Aorta (tissue), 5 donors: ENCODE measurements at regions not wholly inside any gene's neighbourhood (a gene's known extent, or its start where the extent isn't known, plus 50 kb on each side); places are given as distances from the start of the nearest gene placed in this dataset.

ENCODE experiments used
- ATAC-seq: fragments of 200-7000 bp; cut with Tn5 transposase; one replicate; pipeline ENCODE4 v1.9.1; 2022; ENCODE audit warnings: moderate library complexity; ENCODE audit not compliant: low FRiP score
- DNase-seq, 2 donors: peaks; one replicate each; pipeline ENCODE4 v3.0.0-alpha.2; 2020
- H3K27ac ChIP-seq, 2 donors: one replicate each; pipeline ENCODE4 v1.5.1; 2013; ENCODE audit warnings: low read length in 2 of 2, mild to moderate bottlenecking in 2 of 2, moderate library complexity in 2 of 2, control low read depth in 1 of 2, inconsistent platforms in 1 of 2, low read depth in 1 of 2
- H3K27me3 ChIP-seq, 2 donors: one replicate each; pipeline ENCODE4 v1.6.1; 2013; ENCODE audit warnings: control low read depth in 1 of 2, low read length in 1 of 2, mild to moderate bottlenecking in 1 of 2, moderate library complexity in 1 of 2; ENCODE audit not compliant: insufficient read depth in 2 of 2, control insufficient read depth in 1 of 2
- H3K36me3 ChIP-seq, 2 donors: one replicate each; pipeline ENCODE4 v1.6.1; 2013; ENCODE audit warnings: control low read depth in 1 of 2, low read length in 1 of 2, mild to moderate bottlenecking in 1 of 2; ENCODE audit not compliant: insufficient read depth in 2 of 2, control insufficient read depth in 1 of 2
- H3K4me1 ChIP-seq, 2 donors: one replicate each; pipeline ENCODE4 v1.6.1; 2013; ENCODE audit warnings: low read length in 2 of 2, control low read depth in 1 of 2, mild to moderate bottlenecking in 1 of 2, moderate library complexity in 1 of 2; ENCODE audit not compliant: insufficient read depth in 2 of 2, control insufficient read depth in 1 of 2
- H3K4me3 ChIP-seq, 2 donors: one replicate each; pipeline ENCODE4 v1.5.1; 2013; ENCODE audit warnings: low read length in 2 of 2, control low read depth in 1 of 2, mild to moderate bottlenecking in 1 of 2
- H3K9me3 ChIP-seq: one replicate; pipeline ENCODE4 v1.6.1; 2013; ENCODE audit warnings: mild to moderate bottlenecking, low read length; ENCODE audit not compliant: control insufficient read depth
- WGBS, 2 donors: extraction: QIAGEN DNeasy Blood & Tissue Kit; methylation state at CpG; one replicate each; pipeline ENCODE4 v1.1.7; 2013; 5-methylcytosine and 5-hydroxymethylcytosine counted together
- intact Hi-C, 2 donors: fragments of 100-400 bp; cut with DNase I; formaldehyde crosslinking; loops; one replicate each; pipeline versions ENCODE4 v1.14.2 to v1.15.0; 2022
- donor health status: healthy with polysubstance abuse.
- donor health status: Bipolar disorder and iron deficiency.
- donor health status: DM: no; HTN: no; CAD: no.
- donor health status: DM: no; HTN: no; CAD: no.
- donor health status: DM: yes; HTN: yes; CAD: no.

DNA sequence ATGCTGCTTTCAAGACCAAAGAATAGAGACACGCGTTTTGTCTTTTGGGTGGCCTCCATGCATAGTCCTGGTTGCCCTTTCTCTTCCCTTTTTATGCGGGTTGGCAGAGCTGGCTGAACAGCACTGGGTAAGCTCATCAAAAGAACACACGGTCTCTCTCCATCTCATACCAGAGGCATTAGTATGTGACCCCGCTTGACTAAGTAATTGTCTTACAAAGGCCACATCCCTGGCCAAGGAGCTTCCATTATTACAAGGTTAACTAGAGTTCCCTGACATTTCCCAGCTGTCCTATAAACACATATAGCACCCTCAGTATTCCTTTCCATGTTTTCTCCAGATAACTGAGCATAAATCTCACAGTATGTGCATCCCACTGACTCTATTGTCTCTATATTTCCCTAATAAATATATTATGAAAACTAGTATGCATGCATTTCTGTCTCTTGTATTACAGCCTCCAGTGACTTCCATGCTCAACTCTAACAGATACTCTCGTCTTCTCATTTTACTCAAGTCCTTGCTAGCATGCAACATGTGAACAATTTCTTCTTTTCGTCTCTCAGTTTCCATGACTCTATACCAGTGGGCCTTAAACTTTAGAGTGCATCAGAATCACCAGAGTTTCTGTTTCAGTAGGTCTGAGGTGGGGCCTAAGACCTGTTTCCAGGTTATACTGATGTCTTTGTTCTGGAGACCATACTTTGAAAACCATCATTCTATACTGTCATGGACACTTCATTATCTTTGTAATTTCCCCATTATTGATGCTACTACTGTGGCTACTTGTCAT lies 247.7 kb upstream of the ARSJ start:
- no peaks in the 10 kb centered on the region for H3K27me3 ChIP-seq
- no peaks in the 10 kb centered on the region for H3K9me3 ChIP-seq
- no peaks in the 10 kb centered on the region for H3K36me3 ChIP-seq
- DNase-seq (no peak), ATAC-seq (no peak)
- intact Hi-C loops, result no loop called here
- 93 to 97% methylated on average over 7 of the region's 7 CpGs for WGBS, 2 donors
- H3K4me3 ChIP-seq, result no peak overlapping the region
- H3K27ac ChIP-seq, result no peak overlapping the region
- no peaks in the 10 kb centered on the region for H3K4me1 ChIP-seq

DNA sequence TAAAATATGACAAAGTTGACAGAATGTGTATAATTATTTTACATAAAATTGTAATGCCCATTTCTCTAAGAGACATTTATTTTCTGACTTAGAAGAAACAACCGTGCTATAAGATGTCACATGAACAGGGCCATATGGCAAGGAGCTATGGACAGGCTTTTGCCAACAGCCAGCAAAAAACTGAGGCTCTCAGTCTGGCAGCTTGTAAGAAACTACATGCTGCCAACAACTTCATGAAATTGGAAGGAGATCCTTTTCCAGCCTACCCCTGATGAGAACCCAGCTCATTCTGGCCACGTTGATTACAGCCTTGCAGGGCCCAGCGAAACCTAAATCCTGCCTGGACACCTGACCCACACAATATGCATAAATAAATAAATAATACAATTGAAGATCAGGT lies 250.3 kb upstream of the ARSJ start:
- Histone ChIP-seq H3K9me3 (no peaks in the 10 kb centered on the region), H3K27ac (no peak overlapping the region), H3K4me3 (no peak overlapping the region), H3K4me1 (no peaks in the 10 kb centered on the region), H3K36me3 (no peaks in the 10 kb centered on the region), H3K27me3 (no peaks in the 10 kb centered on the region)
- 28 to 32% methylated on average over 3 of the region's 3 CpGs for WGBS, 2 donors
- no peak for DNase-seq
- ATAC-seq, result no peak
- intact Hi-C loops, result no loop called here

DNA sequence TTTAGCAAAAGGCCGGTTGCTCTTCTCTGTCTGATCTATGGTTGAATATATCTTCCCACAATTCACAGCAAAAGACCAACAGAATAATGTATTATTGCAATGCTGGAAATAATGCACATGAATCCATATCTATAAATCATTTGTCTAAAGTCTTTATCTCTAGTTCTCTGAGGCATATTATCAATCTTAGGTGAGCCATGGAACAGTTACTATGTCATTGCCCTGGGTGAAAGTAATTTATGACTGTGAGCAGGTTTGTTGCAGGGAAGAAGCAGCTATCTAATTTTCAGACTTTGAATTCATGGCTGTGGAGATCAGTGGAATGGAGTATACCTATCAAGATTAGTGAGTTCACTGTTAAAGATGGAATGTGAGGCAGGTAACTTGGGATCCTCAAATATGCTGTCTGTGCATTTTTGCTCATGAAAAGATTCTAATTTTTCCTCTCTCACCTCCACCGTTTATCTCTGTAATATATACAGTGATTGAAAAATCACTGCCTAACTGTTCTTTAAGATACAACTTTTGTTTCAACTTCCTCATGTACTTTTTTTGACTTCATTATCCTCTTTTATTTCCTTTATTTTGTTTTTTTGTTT lies 256.8 kb upstream of the ARSJ start:
- ATAC-seq, result no peak

DNA sequence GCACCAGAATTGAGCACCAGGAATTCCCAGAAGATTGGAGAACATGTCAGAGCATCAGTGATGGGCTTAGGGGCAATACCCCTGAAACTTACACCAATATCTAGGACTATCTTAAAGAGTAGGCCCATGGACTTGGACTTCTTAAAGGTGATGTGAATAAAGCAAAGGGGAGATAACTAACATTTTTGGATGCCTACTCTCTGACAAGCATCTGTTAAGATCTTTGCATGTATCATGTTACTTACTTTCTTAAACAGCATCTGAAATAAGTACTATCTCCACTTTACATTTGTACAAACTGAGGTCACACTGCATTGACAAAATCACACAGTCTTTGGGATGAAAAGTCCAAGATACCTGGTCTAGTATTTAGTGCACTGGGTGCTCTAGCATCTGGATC lies 258.6 kb upstream of the ARSJ start:
- intact Hi-C loops, result no loop called here
- no peak for ATAC-seq
- Histone ChIP-seq H3K36me3 (no peaks in the 10 kb centered on the region), H3K4me1 (no peaks in the 10 kb centered on the region), H3K27me3 (no peaks in the 10 kb centered on the region), H3K27ac (no peak overlapping the region), H3K4me3 (no peak overlapping the region), H3K9me3 (no peaks in the 10 kb centered on the region)
- DNase-seq, result no peak

More for the DNA sequence above, 256.8 kb upstream of the ARSJ start:
- H3K4me1 ChIP-seq, result no peaks in the 10 kb centered on the region
- no peak overlapping the region for H3K4me3 ChIP-seq
- H3K9me3 ChIP-seq, result no peaks in the 10 kb centered on the region
- intact Hi-C loops, result no loop called here
- no peak overlapping the region for H3K27ac ChIP-seq
- H3K36me3 ChIP-seq, result no peaks in the 10 kb centered on the region
- WGBS, 2 donors, result 95% methylated on average over 2 of the region's 2 CpGs
- no peak for DNase-seq
- no peaks in the 10 kb centered on the region for H3K27me3 ChIP-seq

DNA sequence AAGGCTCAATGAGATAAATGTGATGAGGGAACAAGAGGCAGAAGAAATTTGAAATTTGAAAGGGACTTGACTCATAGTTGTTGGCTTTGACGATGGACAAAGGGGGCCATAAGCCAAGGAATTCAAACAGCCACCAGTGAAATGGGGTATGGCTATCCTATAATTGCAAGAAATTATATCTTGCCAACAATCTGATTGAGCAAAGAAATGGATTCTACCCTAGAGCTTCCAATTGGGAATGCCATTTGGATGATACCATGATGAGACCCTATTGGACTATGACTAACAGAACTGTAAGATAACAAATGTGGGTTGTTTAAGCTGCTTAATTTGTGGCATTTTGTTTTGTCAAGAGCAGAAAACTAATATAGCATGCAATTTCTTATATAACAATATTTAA lies 270.1 kb upstream of the ARSJ start:
- no peaks in the 10 kb centered on the region for H3K4me1 ChIP-seq
- H3K27me3 ChIP-seq, result no peaks in the 10 kb centered on the region
- H3K9me3 ChIP-seq, result no peaks in the 10 kb centered on the region
- ATAC-seq (no peak), DNase-seq (no peak)
- intact Hi-C loops, result no loop called here
- no peaks in the 10 kb centered on the region for H3K36me3 ChIP-seq
- no peak overlapping the region for H3K27ac ChIP-seq
- WGBS, 2 donors, result 94 to 100% methylated on average over 1 of the region's 1 CpG
- H3K4me3 ChIP-seq, result no peak overlapping the region

DNA sequence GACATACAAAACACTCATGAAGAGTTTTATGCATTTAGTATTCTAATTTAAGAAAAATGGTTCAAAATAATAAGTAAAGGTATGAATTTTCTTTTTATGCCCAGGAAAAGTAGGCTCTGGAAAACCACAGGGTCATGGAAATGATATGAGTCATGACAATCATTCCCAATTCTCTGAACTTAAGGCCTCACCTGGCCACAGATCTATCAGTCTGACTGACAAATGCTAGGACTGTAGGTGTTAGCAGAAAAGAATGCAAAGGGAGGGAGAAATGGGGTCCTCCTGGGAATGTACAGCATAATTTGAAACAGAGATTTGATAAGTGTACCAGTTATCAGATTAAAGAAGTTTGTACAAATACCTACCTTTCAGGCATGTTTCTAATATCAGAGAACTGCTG lies 270.5 kb upstream of the ARSJ start:
- DNase-seq (no peak), ATAC-seq (no peak)
- H3K4me1 ChIP-seq, result no peaks in the 10 kb centered on the region
- no peaks in the 10 kb centered on the region for H3K36me3 ChIP-seq
- no peak overlapping the region for H3K4me3 ChIP-seq
- no peaks in the 10 kb centered on the region for H3K9me3 ChIP-seq
- no peaks in the 10 kb centered on the region for H3K27me3 ChIP-seq
- intact Hi-C loops, result loop anchor here in 1 of 2 donors (10.0 kb wide), 1 partner anchor 275 kb away; the partner anchor contains the start of gene ARSJ
- H3K27ac ChIP-seq, result no peak overlapping the region

DNA sequence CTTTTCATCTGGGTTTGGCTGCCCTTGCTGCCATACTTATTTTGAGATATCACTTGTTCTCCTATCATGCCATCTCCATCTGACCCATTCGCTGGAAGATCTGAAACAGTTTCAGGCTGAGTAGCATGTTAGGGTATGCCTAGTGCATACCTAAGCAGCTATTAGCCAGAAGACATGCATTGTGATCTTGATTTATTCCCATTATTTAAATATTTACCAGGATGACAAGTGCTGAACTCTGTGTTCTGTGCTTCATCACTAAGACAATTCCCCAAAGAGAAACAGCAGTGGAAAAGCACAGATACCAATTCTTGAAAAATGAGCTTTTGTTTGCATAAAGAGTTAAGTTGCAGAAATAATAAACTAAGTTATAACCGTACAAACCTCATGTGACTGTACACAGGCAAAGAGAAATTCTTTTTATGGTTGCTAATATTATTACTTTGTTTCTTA lies 271.0 kb upstream of the ARSJ start:
- WGBS, 2 donors, result 45 to 46% methylated on average over 2 of the region's 2 CpGs
- intact Hi-C loops, result loop anchor here in 1 of 2 donors (10.0 kb wide), 1 partner anchor 276 kb away; the partner anchor contains the start of gene ARSJ
- no peak overlapping the region for H3K4me3 ChIP-seq
- H3K36me3 ChIP-seq, result no peaks in the 10 kb centered on the region
- ATAC-seq, result no peak
- DNase-seq, result no peak
- no peaks in the 10 kb centered on the region for H3K9me3 ChIP-seq
- H3K27me3 ChIP-seq, result no peaks in the 10 kb centered on the region
- no peak overlapping the region for H3K27ac ChIP-seq
- no peaks in the 10 kb centered on the region for H3K4me1 ChIP-seq

DNA sequence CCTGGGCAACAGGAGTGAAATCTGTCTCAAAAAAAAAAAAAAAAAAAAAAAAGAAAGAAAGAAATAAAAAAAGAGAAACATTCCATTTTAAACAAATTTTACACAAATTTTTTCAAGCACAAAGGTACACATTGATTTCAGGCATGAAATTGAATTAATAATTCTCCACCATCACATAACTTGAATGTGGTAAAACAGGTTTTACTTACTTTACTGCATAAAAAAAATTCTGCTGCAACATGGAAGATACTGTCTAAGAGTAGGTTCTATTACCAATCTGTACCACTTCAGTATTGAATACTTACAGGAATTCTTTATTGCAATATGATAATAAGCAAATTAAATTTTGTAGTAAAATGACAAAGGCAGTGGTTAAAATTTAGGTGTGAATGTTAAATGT lies 271.6 kb upstream of the ARSJ start:
- no peak for ATAC-seq
- Histone ChIP-seq H3K9me3 (no peaks in the 10 kb centered on the region), H3K27ac (no peak overlapping the region), H3K4me1 (no peaks in the 10 kb centered on the region), H3K36me3 (no peaks in the 10 kb centered on the region), H3K4me3 (no peak overlapping the region), H3K27me3 (no peaks in the 10 kb centered on the region)
- no peak for DNase-seq
- intact Hi-C loops, result loop anchor here in 1 of 2 donors (10.0 kb wide), 1 partner anchor 276 kb away; the partner anchor contains the start of gene ARSJ

DNA sequence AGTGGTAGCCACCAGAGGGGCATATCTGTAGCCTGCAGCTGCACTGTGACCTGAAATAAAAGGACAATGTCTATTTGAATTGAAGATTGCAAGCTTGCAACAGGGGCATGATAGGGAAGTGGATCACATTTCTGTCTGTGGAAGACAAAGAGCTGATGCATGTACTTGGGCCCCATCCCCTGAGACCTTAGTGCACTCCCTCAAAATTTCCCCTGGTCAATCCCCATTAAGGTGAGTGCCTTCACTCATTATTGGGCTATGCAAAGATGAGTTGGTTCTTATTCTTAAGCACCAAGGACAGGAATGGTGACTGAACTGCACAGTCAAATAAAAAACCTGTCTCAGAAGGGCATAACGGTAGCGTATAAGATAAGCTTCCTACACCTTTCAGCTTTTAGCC lies 273.1 kb upstream of the ARSJ start:
- no peak for DNase-seq
- 93 to 98% methylated on average over 2 of the region's 2 CpGs for WGBS, 2 donors

More for the DNA sequence above, 273.1 kb upstream of the ARSJ start:
- Histone ChIP-seq H3K4me3 (no peak overlapping the region), H3K36me3 (no peaks in the 10 kb centered on the region), H3K27me3 (no peaks in the 10 kb centered on the region), H3K27ac (no peak overlapping the region), H3K4me1 (no peaks in the 10 kb centered on the region), H3K9me3 (no peaks in the 10 kb centered on the region)
- intact Hi-C loops, result loop anchor here in 1 of 2 donors (10.0 kb wide), 1 partner anchor 278 kb away; the partner anchor contains the start of gene ARSJ
- ATAC-seq, result no peak
